SK-N-DZ (cell line): ENCODE measurements at regions not wholly inside any gene's neighbourhood (a gene's known extent, or its start where the extent isn't known, plus 50 kb on each side); places are given as distances from the start of the nearest gene placed in this dataset.
"Not testable (repeated sequence)": the region's sequence is repeated elsewhere in the genome, so short reads cannot be mapped to it uniquely, and the experiment has no call there.

Source experiments
- DNase-seq: peaks from one replicate; pipeline ENCODE4 v3.0.0-alpha.2; 2015; ENCODE audit warnings: low spot score

DNA sequence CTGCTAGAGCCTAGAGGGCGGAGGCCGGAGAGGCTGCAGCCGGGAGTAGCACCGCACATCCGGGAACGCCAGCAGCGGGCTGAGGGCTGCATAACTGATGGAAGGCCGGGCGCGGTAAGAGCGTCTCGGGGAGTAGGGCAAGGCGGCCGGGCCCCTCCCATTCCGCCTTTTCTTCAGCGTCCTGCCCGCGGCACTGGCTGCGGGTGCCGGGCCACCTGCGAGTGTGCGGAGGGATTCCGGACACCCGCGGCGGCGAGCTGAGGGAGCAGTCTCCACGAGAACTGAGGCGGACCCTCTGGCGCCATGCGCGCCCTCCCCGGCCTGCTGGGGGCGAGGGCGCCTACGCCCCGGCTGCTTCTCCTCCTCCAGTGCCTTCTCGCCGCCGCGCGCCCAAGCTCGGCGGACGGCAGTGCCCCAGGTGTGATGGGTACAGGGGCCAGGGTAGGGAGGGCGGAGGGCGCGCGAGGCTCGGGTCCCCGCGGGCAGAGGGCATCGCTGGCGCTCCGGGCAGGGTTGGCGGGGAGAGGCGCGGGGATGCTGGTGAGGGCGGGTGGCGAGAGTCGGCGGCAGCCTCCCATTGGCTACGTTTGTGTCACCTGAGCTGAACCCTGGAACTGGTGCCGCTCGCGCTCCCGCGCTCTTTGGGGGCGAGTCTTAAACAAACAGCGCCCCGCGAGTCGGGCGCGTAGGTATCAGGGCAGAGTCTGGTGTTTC is 334.4 kb downstream of the SRGAP2C start:
- DNase-seq, result peak; percentile 29

DNA sequence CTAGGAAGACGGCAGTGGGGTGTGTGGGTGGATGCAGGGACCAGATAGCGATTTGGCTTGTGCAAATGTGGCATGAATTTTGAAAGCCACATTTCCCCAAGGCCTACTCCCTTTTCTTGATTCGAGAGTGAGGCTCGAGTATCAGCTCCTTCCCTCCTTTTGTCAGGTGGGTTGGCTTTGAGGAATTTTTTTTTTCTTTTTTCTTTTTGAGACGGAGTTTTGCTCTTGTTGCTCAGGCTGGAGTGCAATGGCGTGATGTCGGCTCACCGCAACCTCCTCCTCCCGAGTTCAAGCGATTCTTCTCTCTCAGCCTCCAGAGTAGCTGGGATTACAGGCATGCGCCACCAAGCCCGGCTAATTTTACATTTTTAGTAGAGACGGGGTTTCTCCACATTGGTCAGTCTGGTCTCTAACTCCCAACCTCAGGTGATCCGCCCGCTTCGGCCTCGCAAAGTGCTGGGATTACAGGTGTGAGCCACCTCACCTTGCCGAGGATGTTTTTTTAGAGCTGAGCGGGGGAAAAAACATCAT is 335.0 kb downstream of the SRGAP2C start:
- not testable (repeated sequence) for DNase-seq

DNA sequence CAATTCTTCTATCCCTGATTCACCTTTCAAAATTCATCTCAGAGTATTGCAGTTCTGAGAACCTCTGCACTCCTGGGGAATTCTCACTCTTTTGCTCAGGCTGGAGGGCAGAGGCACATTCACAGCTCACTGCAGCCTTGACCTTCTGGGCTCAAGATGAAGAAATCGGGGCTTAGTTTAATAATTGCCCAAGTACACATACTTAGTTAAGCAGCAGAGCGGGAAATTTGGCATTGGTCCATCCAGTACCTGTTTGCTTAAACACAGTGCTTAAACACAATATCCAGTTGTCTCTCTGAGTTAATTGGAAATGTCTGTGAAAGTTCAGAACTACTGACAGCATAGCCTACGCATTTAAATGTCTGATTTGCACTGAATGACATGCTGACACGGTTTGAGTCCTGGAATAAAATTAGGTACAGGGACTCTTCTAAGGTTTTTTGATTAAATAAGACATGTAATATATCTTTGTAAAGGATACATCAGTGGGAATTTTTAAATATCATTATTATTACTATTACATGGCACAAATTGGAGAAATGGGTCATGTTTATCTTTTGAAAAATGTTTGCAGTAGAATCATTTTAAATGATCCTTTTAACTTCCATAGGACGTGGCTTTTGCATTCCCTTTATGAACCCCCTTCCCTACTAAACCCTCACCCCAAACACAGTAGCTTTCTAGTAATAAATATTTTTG is 337.4 kb downstream of the SRGAP2C start:
- no peak for DNase-seq

DNA sequence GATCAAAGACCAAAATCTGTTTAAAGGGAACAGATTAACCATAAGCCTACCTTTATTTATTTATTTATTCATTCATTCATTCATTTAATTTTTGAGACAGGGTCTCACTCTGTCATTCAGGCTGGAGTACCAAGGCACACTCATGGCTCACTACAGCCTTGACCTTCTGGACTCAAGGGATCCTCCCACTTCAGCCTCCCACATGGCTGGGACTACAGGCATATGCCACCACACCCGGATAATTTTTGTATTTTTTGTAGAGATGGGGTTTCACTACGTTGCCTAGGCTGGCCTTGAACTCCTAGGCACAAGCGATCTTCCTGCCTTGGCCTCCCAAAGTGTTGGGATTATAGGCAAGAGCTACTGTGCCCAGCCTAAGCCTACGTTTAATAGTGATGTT is 338.3 kb downstream of the SRGAP2C start:
- not testable (repeated sequence) for DNase-seq

DNA sequence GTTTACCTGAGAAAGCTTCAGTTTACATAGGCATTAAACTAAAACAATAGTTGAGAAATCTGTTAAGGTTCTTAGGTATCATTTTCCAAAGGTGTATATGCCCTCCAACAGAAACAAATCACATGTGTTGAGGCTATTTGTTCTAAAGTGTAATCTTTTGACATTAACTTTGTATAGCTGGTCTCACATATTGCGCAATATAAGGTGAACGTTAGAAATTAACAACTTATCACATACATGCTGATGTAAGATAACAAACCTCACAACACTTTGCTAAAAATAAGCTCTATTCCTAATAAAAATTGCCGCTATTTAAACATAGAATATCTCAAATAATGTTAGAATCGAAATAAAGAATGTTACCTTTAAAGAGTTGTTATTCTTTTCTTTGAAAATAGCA is 340.6 kb downstream of the SRGAP2C start:
- DNase-seq, result no peak

DNA sequence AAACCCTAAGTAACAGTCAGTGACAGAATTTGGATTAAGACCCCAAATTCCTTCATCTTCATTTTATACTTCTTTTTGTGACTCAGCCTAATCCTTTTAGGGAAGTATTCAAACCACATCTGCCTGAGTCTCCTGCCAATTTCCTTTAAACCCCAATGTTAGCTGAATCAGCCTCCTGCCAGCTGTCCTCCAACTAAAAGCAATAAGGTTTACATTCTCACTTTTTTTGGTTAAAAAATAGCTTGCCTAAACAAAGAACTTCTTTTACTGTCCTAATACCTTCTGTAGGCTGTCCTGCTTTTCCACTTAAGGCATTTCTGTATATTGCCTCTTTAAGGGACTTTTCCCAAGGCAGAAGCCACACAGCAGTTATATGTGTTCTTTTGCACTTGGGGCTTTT is 344.2 kb downstream of the SRGAP2C start:
- not testable (repeated sequence) for DNase-seq

DNA sequence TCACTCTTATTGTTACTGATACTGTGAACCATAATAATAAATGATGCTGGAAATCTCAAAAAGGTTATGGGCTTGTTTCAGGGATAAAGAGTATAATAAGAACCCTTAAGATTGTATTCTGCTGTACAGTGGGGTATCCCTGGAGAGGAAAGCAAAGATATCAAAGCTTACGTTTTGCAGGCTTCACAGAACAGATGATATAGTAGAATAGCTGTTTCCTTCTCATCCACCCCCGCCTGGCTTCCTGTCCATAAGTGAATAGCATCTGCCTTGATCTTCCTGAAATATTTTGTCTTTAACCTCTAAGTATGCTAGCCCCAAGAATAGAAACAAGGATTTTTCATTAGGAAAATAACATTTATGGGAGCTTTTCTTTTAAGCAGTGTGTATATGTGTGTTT is 345.3 kb downstream of the SRGAP2C start:
- not testable (repeated sequence) for DNase-seq

DNA sequence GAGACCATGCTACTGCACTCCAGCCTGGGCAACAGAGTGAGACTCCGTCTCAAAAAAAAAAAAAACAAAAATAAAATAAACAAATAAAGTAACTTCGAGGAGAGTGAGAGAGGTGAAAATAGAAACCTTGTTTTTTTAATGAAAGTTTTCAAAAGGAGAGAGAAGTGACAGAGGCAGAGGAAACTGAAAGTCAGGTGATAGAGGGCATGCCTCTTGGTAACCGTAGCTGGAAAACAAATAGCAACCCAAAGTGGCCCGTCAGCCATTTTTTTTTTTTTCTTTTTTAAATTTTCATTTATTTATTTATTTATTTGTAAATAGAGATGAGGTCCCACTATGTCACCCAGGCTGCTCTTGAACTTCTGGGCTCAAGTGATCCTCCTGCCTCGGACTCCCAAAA is 347.0 kb downstream of the SRGAP2C start:
- not testable (repeated sequence) for DNase-seq

DNA sequence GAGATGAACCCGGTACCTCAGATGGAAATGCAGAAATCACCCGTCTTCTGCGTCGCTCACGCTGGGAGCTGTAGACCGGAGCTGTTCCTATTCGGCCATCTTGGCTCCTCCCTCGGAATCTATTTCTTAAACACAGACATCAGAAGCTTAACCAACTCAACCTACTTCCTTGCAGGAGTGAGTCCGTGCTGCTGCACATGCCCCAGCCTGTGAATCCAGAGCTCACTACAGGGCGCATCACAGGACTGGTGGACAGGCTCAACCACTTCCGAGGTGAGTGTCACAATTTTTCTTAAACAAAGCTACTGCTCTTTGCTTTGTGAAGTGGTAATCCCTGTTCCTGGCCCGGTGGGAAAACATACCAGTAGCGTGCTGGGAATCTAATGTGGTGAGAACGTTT is 353.4 kb downstream of the SRGAP2C start:
- not testable (repeated sequence) for DNase-seq

DNA sequence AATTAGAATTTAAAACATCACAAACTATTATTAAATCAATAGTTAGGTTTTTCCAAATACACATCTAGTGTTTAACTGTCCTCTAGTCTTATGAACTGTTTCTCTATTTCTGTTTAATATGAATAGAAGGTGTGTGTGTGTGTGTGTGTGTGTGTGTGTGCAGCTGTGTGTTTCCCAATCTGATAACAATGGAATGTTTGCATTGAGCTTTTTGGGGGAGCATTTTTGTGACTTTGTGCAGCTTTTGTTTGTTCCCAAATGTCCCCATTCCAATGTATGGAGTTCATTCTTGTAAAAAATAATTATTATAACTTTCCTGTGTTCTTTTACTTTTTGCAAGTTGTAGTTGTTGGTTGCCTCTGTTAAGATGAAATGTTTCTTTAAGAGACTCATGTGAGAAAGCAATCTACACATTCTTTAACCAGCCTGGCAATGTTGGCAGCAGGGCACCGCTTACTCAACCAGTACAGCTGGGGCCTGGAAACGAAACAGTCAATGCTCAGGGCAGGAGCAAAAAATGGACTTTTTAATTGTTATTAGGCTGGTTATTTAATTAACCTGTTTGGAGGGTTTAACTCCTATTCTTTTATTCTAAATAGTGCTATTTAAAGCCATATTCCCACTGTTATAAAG is 354.3 kb downstream of the SRGAP2C start:
- DNase-seq, result no peak

DNA sequence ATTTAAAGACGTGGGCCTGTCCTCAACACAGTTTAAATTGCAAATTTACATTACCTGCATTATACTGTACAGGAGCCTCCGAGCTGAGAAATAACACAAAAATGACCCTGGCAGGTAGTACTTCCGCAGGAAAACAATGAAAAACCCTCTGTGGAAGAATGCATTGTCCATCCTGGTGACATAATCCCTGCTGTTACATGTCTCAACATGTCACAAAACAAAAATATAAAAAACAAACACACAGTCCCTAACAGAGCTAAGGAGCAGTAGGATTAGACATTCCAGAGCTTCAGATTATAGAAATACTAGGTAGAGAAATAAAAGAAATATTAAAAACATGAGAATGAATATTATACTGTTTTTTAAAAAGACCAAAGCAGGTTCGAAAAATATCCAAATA is 359.2 kb downstream of the SRGAP2C start:
- DNase-seq, result not testable (repeated sequence)

DNA sequence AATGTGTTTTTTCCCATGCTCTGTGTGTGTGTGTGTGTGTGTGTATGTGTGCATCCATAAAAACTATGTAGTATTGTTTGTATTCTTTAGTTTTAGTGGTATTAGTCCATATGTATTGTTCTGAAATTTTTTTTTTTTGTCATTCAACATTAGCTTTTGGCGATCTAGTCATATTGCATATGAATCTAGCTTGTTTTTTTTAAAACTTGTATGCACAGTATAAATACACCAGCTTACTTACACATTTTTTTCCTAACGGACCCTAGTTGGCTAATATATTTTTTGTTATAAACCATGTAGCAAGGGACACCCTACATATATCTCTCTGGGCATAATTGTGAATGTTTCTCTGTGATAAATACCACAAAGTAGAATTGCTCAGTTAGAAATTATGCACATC is 359.7 kb downstream of the SRGAP2C start:
- no peak for DNase-seq

DNA sequence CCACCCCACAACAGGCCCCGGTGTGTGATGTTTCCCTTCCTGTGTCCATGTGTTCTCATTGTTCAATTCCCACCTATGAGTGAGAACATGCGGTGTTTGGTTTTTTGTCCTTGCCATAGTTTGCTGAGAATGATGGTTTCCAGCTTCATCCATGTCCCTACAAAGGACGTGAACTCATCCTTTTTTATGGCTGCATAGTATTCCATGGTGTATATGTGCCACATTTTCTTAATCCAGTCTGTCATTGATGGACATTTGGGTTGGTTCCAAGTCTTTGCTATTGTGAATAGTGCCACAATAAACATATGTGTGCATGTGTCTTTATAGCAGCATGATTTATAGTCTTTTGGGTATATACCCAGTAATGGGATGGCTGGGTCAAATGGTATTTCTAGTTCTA is 361.1 kb downstream of the SRGAP2C start:
- not testable (repeated sequence) for DNase-seq

DNA sequence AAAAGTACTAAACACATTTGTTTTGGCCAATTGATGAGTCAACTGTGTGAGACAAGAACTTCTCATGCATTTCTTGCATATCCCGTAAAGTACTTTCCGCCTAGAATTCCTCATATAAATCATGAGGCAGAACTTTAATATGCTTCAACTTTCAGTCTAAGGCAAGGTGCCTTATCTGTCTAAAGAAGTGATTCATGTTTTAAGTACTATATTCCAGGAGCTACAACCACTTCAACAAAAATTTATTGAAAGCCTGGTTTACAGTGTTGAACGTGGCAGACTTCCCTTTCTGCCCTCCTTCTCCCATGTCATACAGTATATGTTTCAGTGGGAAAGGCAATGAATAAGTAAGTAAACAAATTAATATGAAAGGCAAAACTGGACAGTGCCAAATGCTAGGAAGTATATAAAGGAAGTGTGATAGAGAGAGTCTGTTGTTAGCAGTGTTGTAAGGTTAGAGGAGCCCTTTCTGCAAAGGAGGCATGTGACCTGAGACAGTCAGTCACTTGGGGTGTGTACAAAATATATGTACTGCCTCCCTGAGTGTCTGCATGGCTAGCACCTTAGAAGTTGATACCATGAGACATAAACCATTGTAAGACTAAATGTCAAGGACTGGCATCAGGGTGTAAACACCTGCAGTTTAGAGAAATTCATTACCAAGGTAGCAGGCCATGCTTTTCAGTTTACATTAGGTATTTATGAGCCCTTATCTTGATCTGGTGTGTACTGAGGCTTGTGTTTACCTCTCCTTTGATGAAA is 362.2 kb downstream of the SRGAP2C start:
- no peak for DNase-seq

DNA sequence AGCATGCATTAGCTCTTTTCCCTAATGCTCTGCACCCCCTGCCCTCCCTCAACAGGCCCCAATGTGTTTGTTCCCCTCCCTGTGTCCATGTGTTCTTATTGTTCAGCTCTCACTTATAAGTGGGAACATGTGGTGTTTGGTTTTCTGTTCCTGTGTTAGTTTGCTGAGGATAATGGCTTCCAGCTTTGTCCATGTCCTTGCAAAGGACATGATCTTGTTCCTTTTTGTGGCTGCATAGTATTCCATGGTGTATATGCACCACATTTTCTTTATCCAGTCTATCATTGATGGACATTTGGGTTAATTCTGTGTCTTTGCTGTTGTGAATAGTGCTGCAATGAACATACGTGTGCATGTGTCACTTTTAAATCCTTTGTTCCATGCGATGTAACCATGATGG is 363.0 kb downstream of the SRGAP2C start:
- DNase-seq, result not testable (repeated sequence)

DNA sequence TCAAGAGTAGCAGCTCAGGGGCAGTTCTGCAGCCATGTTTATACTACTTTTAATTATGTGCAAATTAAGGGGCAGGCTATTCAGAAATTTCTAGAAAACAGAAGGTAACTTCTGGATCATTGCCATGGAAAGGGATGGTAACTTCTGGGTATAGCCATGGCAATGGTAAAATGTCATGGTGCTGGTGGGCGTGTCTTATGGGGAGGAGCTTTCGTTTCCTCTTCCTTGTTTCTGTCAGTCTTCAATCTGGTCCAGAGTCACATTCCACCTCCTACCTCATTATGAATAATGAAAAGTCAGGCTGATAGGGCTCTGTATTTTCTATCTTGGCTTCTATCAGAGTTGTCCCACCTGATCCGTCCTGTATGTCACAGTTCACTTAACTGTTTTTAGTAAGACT is 366.0 kb downstream of the SRGAP2C start:
- not testable (repeated sequence) for DNase-seq

DNA sequence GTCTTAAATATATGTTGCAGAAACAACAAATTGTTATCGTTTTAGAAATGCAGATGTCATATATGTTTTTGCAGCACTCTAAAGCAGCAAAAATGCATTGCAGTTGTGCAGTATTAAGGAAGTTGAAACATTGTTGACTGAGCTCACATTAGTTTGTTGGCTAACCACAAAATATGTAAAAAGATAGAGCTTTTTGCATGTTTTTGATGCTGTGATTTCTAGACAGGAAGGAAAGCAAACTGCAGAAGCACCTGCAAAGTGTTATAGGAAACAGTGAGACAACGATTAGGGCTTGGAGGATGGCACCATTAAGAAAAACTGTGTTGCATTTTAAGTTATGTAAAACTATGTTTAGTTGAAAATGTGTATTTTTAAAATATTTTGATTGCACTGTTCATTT is 366.7 kb downstream of the SRGAP2C start:
- DNase-seq, result not testable (repeated sequence)

DNA sequence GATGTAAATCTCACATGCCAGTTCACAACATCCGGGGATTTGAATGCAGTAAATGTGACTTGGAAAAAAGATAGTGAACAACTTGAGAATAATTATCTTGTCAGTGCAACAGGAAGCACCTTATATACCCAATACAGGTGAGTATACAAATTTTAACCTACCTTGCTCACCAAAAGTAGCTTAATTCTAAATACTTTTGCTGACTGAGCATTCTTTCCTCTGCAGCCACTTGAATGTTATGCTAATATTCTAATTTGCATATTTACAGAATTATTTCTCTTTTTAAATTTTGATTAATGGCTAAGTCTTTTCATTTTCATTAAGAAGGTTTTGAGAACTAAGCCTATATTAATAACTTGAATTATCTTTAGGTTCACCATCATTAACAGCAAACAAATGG is 371.8 kb downstream of the SRGAP2C start:
- DNase-seq, result not testable (repeated sequence)

DNA sequence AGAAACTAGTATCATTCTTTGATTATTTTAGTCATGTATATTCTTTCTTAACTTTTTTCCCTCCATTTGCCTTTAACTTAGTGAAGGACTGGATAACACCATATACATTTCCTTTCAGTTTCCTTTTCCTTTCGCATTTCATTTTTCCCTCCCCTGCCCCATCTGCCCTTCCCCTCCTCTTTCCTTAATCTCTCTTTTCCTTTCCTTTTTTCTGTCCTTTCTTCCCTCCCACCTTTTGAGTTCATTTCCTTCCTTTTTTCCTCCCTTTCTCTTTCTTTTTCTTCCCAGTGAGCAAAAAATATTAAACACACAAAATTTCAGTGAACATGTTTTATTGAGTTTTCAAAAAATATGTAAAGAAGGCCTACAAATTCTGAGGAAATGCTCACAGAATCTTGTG is 373.3 kb downstream of the SRGAP2C start:
- DNase-seq, result not testable (repeated sequence)

DNA sequence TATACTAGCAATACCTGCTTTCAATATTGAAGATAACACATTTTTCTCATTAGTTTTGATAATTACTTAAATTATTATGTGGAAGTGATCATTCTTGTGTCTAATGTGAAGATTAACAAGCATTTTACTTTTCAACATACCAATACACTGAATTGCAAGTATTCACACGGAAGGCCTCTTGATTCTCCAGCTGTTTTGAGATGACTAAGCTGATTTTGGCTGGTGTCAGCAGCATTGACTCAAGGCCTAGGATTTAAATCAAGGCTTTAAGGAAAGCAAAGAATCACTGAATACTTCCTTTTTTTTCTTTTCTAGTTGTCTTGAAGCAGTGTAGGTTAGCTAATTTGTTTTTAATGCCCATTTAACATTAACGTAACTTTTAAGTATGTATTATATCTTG is 373.7 kb downstream of the SRGAP2C start:
- DNase-seq, result no peak

DNA sequence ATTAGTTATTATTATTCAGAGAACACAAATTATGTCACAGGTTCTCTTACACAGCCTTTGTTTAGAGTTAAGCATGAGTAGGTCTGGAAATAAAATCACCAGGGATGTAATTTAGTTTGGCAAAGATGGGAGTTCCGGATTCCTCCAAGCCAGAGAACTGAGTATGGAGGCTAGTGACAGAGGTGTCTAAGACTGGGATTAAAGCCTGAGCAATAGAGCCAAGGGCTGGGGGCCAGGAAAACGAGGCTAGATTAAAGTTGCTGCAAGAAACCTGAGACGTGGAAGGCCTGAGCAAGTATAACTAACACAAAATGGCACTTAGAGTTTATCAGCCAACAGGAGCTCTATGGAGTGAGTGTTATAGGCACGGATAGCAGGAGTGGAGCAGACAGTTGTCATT is 381.6 kb downstream of the SRGAP2C start:
- DNase-seq, result no peak

DNA sequence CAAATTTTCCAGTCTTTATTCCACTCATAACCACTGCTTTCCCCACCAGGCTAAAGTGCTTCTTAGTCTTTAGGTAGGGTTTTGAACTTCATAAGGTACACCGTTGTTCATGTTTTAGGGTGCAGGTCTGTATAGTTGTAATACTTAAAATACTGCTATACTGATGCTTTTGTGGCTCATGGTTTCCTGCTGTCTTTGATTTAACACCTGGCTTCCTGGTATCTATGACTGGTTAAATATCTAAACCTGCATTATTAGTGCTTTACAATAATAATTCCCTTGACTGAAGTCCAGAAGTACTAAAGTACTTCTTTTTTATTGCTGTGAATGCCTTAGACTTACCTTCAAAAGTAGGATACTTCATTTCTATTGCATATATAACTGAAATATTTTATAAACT is 384.7 kb downstream of the SRGAP2C start:
- no peak for DNase-seq
